ENCODE measurements at regions not wholly inside any gene's neighbourhood (a gene's known extent, or its start where the extent isn't known, plus 50 kb on each side); places are given as distances from the start of the nearest gene placed in this dataset.
A peak's percentile ranks its signal among the peaks of the same experiment; 100 is the strongest.
"Not testable (repeated sequence)": the region's sequence is repeated elsewhere in the genome, so short reads cannot be mapped to it uniquely, and the experiment has no call there.

DNA sequence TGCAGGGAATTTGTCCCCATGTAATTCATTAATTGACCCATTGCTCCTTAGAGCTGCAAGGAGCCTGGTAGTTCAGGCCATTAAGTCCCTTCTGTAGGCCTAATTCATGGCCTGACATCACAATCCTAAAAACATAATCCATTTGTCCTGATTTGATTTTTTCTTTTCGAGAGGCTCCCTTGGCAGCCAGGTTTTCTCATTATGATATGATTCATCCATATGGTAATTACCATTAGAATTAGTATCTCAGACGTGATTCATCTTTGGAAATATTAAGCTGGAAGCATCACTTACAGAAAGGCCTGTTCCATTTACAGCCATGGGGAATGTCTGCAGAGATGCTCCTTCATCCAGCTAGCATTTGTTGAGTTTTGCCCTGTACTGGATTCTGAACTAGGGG, 128.5 kb downstream of the PLCE1 start:
- Histone ChIP-seq H3K4me3 (no peak overlapping the region), H3K27ac (peak overlapping the region in 1 of 2 donors; percentile 73)
- TF ChIP-seq, protein P1, sequence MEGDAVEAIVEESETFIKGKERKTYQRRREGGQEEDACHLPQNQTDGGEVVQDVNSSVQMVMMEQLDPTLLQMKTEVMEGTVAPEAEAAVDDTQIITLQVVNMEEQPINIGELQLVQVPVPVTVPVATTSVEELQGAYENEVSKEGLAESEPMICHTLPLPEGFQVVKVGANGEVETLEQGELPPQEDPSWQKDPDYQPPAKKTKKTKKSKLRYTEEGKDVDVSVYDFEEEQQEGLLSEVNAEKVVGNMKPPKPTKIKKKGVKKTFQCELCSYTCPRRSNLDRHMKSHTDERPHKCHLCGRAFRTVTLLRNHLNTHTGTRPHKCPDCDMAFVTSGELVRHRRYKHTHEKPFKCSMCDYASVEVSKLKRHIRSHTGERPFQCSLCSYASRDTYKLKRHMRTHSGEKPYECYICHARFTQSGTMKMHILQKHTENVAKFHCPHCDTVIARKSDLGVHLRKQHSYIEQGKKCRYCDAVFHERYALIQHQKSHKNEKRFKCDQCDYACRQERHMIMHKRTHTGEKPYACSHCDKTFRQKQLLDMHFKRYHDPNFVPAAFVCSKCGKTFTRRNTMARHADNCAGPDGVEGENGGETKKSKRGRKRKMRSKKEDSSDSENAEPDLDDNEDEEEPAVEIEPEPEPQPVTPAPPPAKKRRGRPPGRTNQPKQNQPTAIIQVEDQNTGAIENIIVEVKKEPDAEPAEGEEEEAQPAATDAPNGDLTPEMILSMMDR (IDR thresholded peaks at IDR 0.05): no peak
- DNase-seq (ENCODE audit: low spot score): no peak

DNA sequence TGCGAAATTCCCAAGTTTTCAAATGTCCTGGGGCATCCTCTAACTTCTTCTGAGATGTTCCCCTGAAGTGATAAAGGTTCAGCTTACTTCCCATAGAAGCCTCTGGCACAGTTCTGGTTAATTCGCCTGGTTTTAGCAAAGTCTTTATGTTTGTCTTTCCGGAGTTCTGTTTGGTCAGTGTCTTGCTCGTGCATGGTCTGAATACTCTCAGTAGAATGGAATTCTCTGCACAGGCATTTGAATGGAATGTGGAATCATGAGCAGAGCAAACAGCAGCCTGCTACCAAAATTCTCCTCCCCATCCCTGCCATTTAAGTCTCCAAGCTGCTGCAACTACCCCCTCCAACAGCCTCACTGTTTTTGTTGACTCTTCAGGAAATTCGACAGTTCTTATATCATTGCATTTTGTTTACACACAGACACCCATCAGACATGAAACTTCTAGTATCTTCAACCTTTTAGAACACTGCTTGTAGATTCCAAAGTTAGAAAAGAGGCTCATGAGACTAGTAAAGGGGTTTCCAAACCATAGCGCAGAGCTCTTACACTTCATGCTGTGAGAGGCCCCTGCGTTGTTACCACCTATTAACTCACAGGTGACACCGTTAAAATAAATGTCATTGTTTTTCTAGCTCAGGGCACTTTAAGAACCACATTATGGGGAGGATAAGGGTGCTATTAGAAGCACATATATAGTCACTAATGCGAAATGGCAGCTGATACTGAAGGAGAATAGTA, 129.7 kb downstream of the PLCE1 start:
- no peak for DNase-seq (ENCODE audit: low spot score)
- no peak overlapping the region for H3K4me3 ChIP-seq
- TF ChIP-seq, protein P1 (IDR thresholded peaks at IDR 0.05): no peak
- H3K27ac ChIP-seq: peak overlapping the region in 1 of 2 donors; percentile 73

DNA sequence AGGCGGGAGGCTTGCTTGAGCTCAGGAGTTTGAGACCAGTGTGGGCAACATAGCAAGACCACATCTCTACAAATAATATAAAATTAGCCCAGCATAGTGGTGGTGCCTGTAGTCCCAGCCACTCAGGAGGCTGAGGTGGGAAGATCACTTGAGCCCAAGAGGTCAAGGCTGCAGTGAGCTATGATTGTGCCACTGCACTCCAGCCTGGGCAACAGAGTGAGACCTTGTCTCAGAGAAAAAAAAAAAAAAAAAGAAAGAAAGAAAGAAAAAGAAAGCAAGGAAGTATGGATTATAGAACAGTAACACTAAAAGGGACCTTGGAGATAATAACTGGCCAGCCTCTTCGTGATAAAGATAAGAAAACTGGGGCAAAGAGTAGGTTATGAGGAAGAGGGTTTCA, 130.4 kb downstream of the PLCE1 start:
- not testable (repeated sequence) for DNase-seq (ENCODE audit: low spot score); H3K4me3 ChIP-seq
- peak overlapping the region in 1 of 2 donors; percentile 73 for H3K27ac ChIP-seq

DNA sequence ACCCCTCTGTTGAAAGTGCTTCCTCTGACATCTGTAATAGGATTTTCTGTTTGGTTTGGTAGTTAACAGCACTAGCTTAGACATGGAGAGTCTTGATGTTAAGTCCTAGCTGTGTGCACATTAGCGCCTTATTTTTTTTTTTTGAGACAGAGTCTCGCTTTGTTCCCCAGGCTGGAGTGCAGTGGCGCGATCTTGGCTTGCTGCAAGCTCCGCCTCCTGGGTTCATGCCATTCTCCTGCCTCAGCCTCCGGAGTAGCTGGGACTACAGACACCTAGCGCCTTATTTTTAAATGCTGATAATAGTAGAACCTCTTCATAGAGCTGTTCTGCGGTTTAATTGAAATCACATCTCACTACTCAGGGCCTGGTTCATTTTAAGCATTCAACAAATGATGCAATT, 131.5 kb downstream of the PLCE1 start:
- not testable (repeated sequence) for H3K4me3 ChIP-seq; DNase-seq (ENCODE audit: low spot score)
- peak overlapping the region in 1 of 2 donors; percentile 67 for H3K27ac ChIP-seq

DNA sequence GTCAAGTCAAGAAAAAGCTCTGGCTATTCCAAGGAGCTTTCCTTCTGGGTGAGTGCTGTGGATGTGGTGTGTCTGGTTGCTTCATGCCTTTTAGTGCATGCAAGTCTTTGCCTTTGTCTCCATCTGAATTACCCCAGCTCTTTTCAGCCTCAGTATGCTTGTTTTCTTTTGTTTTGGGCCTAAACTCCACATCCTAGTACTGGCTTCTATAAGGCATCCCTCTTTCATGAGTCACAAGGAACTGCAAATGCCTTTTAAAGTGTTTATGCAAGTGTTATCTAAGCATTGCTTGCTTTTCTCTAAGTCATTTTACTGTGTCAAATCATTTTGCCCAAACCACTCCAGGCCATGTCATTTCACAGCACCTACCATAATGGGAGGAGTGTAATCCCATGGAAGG, 132.1 kb downstream of the PLCE1 start:
- H3K4me3 ChIP-seq: no peak overlapping the region
- peak overlapping the region in 1 of 2 donors; percentile 67 for H3K27ac ChIP-seq
- TF ChIP-seq, protein P1 (IDR thresholded peaks at IDR 0.05): no peak
- DNase-seq (ENCODE audit: low spot score): no peak

DNA sequence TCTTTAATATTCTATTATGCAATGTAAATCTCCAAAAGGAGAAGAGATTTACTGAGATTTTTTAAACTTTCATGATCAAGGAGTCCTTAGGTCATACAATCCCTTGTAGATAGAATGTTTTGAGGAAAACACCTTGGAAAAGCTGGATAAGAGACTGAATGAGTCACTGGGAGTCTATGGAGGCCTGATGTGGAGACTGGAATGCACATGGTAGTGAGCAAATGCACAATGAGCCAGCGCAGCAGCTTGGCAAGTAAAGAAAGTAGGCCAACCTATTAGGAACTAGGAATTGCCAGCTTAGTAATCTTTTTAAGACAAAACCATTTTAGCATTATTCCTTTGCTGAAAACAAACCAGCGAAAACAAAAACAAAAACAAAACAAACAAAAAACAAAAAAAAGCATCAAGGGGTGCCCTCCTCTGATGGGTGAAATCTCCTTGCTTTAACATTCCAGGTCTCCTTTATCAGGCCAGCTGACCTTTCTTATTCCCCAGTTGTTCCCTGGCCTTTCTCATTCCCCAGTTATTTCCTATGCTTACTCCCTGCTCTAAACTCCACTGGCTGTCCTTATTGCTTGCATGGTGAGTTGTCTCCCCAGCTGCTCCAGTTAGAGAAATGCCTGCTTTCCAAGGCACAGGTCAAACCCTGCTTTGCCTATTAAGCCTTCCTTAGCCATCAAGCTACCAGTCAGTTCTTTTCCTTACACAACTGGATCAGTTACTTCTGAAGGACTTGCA, 135.8 kb downstream of the PLCE1 start:
- TF ChIP-seq, protein P1 (IDR thresholded peaks at IDR 0.05): no peak
- DNase-seq (ENCODE audit: low spot score): no peak
- Histone ChIP-seq H3K27ac (peak overlapping the region; percentile 21 to 55), H3K4me3 (no peak overlapping the region)

DNA sequence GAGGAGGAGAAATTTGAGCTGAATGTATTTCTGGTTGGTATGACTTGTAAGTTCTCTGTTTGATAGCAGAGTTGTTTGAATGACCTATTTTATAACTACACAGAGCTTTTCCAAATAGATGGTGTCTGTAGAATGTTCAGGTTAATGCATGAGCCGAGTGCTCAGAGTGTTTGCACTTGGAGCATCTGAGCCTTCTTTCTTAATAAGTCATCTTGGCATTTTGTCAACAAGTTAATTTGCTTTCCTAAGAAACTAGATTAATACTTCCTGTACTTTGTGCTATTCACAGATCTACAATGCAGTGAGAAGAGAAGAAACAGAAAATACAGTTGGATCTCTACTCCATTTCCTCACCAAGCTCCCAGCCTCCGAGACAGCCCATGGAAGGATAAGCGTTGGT, 138.2 kb downstream of the PLCE1 start:
- no peak overlapping the region for H3K4me3 ChIP-seq
- TF ChIP-seq, protein P1 (IDR thresholded peaks at IDR 0.05): no peak
- DNase-seq (ENCODE audit: low spot score): no peak
- H3K27ac ChIP-seq: peak overlapping the region in 1 of 2 donors; percentile 15

DNA sequence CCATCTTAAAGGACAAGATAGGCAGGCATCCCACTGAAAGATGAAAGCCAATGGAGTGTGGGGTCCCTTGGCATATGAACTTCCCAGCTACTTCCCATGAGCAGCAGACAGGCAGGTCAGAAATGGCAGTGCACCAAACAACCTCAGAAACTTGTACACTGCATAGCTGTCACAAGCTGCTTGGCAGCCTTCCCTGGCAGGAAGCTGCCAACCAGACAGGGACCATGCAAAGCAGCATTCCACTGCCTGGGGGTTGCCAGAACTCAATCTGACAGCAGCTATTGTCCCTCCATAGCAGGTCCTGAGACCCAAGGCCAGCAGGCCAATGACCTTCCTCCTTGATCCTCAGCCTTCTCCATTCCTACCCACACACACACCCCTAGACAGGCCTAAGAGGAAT, 139.5 kb downstream of the PLCE1 start:
- no peak for DNase-seq (ENCODE audit: low spot score)
- TF ChIP-seq, protein P1 (IDR thresholded peaks at IDR 0.05): no peak
- peak overlapping the region in 1 of 2 donors; percentile 64 for H3K27ac ChIP-seq
- no peak overlapping the region for H3K4me3 ChIP-seq

All from coronary artery (tissue), 2 donors.